ENCODE measurements at regions not wholly inside any gene's neighbourhood (a gene's known extent, or its start where the extent isn't known, plus 50 kb on each side); places are given as distances from the start of the nearest gene placed in this dataset.

- H3K27me3 Mint-ChIP-seq (ENCODE audit: low read depth, unreplicated experiment), result no peaks in the 10 kb centered on the region
- no peak overlapping the region for H3K4me3 ChIP-seq (ENCODE audit: insufficient read depth, low read depth, low read length)
- H3K4me3 Mint-ChIP-seq (ENCODE audit: unreplicated experiment), result no peak overlapping the region
- no peaks in the 10 kb centered on the region for H3K27me3 ChIP-seq (ENCODE audit: insufficient read depth, low read length)
- H2AFZ ChIP-seq (ENCODE audit: low read depth, low read length), result no peak overlapping the region
- peaks cover 4% of the 10 kb centered on the region for H3K9me3 Mint-ChIP-seq (ENCODE audit: unreplicated experiment)
- H3K27ac ChIP-seq (ENCODE audit: low read depth, low read length), result peak overlapping the region; percentile 4
- H4K20me1 ChIP-seq (ENCODE audit: insufficient read depth, low read length), result no peaks in the 10 kb centered on the region
- H3K9me3 ChIP-seq (ENCODE audit: insufficient read depth, low read depth, low read length), result no peaks in the 10 kb centered on the region
- peak overlapping the region; percentile 9 for H3K27ac Mint-ChIP-seq (ENCODE audit: unreplicated experiment)
- no peak for FAIRE-seq
- H3K79me2 ChIP-seq (ENCODE audit: insufficient read depth, low read length), result no peaks in the 10 kb centered on the region
- no peaks in the 10 kb centered on the region for H3K36me3 Mint-ChIP-seq (ENCODE audit: low read depth, unreplicated experiment)
- TF ChIP-seq CTCF (IDR thresholded peaks at IDR 0.05; ENCODE audit: insufficient read depth, low read depth, low read length) (no peak), EZH2 (IDR thresholded peaks at IDR 0.05; ENCODE audit: insufficient read depth, low read length) (no peak)
- H3K9ac ChIP-seq (ENCODE audit: low read length), result no peak overlapping the region
- DNase-seq (ENCODE audit: low read depth), result no peak
- H3K4me1 Mint-ChIP-seq (ENCODE audit: low read depth, unreplicated experiment), result peaks cover 37% of the 10 kb centered on the region
- H3K4me1 ChIP-seq (ENCODE audit: insufficient read depth, low read length), result peaks cover 41% of the 10 kb centered on the region
- H3K36me3 ChIP-seq (ENCODE audit: insufficient read depth, low read length), result no peaks in the 10 kb centered on the region
- peak overlapping the region; percentile 6 for H3K4me2 ChIP-seq (ENCODE audit: low read length)
Observed at GRCh38 chr12:65567820-65568219, 256.5 kb upstream of the HMGA2 start.

- Mint-ChIP-seq H3K4me1 (ENCODE audit: low read depth, unreplicated experiment) (peaks cover 37% of the 10 kb centered on the region), H3K9me3 (ENCODE audit: unreplicated experiment) (peaks cover 4% of the 10 kb centered on the region), H3K36me3 (ENCODE audit: low read depth, unreplicated experiment) (no peaks in the 10 kb centered on the region), H3K4me3 (ENCODE audit: unreplicated experiment) (no peak overlapping the region), H3K27ac (ENCODE audit: unreplicated experiment) (no peak overlapping the region), H3K27me3 (ENCODE audit: low read depth, unreplicated experiment) (no peaks in the 10 kb centered on the region)
- no peak overlapping the region for H2AFZ ChIP-seq (ENCODE audit: low read depth, low read length)
- no peaks in the 10 kb centered on the region for H3K79me2 ChIP-seq (ENCODE audit: insufficient read depth, low read length)
- TF ChIP-seq CTCF (IDR thresholded peaks at IDR 0.05; ENCODE audit: insufficient read depth, low read depth, low read length) (no peak), EZH2 (IDR thresholded peaks at IDR 0.05; ENCODE audit: insufficient read depth, low read length) (no peak)
- no peaks in the 10 kb centered on the region for H4K20me1 ChIP-seq (ENCODE audit: insufficient read depth, low read length)
- peaks cover 40% of the 10 kb centered on the region for H3K4me1 ChIP-seq (ENCODE audit: insufficient read depth, low read length)
- H3K9ac ChIP-seq (ENCODE audit: low read length), result no peak overlapping the region
- H3K27me3 ChIP-seq (ENCODE audit: insufficient read depth, low read length), result no peaks in the 10 kb centered on the region
- FAIRE-seq (peak; percentile 71), DNase-seq (ENCODE audit: low read depth) (peak; percentile 84)
- H3K27ac ChIP-seq (ENCODE audit: low read depth, low read length), result peak overlapping the region; percentile 14
- no peaks in the 10 kb centered on the region for H3K36me3 ChIP-seq (ENCODE audit: insufficient read depth, low read length)
- no peak overlapping the region for H3K4me3 ChIP-seq (ENCODE audit: insufficient read depth, low read depth, low read length)
- H3K4me2 ChIP-seq (ENCODE audit: low read length), result peak overlapping the region; percentile 6
- H3K9me3 ChIP-seq (ENCODE audit: insufficient read depth, low read depth, low read length), result no peaks in the 10 kb centered on the region
Observed at GRCh38 chr12:65568517-65568916, 255.8 kb upstream of the HMGA2 start.

- Mint-ChIP-seq H3K4me3 (ENCODE audit: unreplicated experiment) (no peak overlapping the region), H3K9me3 (ENCODE audit: unreplicated experiment) (peaks cover 7% of the 10 kb centered on the region), H3K27ac (ENCODE audit: unreplicated experiment) (no peak overlapping the region)
Observed at GRCh38 chr12:65570451-65571130, 253.7 kb upstream of the HMGA2 start.

More at GRCh38 chr12:65570451-65571130, 253.7 kb upstream of the HMGA2 start:
- H3K27me3 Mint-ChIP-seq (ENCODE audit: low read depth, unreplicated experiment), result no peaks in the 10 kb centered on the region
- H2AFZ ChIP-seq (ENCODE audit: low read depth, low read length), result no peak overlapping the region
- no peaks in the 10 kb centered on the region for H3K27me3 ChIP-seq (ENCODE audit: insufficient read depth, low read length)
- no peak for TF ChIP-seq CTCF (IDR thresholded peaks at IDR 0.05; ENCODE audit: insufficient read depth, low read depth, low read length)
- TF ChIP-seq EZH2 (IDR thresholded peaks at IDR 0.05; ENCODE audit: insufficient read depth, low read length), result no peak
- no peak for FAIRE-seq
- H3K36me3 ChIP-seq (ENCODE audit: insufficient read depth, low read length), result no peaks in the 10 kb centered on the region
- H3K4me1 ChIP-seq (ENCODE audit: insufficient read depth, low read length), result peaks cover 27% of the 10 kb centered on the region
- no peak overlapping the region for H3K27ac ChIP-seq (ENCODE audit: low read depth, low read length)
- no peaks in the 10 kb centered on the region for H3K36me3 Mint-ChIP-seq (ENCODE audit: low read depth, unreplicated experiment)
- no peaks in the 10 kb centered on the region for H4K20me1 ChIP-seq (ENCODE audit: insufficient read depth, low read length)
- H3K9me3 ChIP-seq (ENCODE audit: insufficient read depth, low read depth, low read length), result no peaks in the 10 kb centered on the region
- H3K4me1 Mint-ChIP-seq (ENCODE audit: low read depth, unreplicated experiment), result peaks cover 22% of the 10 kb centered on the region
- no peak overlapping the region for H3K9ac ChIP-seq (ENCODE audit: low read length)
- H3K79me2 ChIP-seq (ENCODE audit: insufficient read depth, low read length), result no peaks in the 10 kb centered on the region
- H3K4me3 ChIP-seq (ENCODE audit: insufficient read depth, low read depth, low read length), result no peak overlapping the region
- no peak for DNase-seq (ENCODE audit: low read depth)
- H3K4me2 ChIP-seq (ENCODE audit: low read length), result no peak overlapping the region

Data from astrocyte (in vitro differentiated cells and primary cell).